ENCODE measurements at regions not wholly inside any gene's neighbourhood (a gene's known extent, or its start where the extent isn't known, plus 50 kb on each side); places are given as distances from the start of the nearest gene placed in this dataset.
"Not testable (repeated sequence)": the region's sequence is repeated elsewhere in the genome, so short reads cannot be mapped to it uniquely, and the experiment has no call there.

DNA sequence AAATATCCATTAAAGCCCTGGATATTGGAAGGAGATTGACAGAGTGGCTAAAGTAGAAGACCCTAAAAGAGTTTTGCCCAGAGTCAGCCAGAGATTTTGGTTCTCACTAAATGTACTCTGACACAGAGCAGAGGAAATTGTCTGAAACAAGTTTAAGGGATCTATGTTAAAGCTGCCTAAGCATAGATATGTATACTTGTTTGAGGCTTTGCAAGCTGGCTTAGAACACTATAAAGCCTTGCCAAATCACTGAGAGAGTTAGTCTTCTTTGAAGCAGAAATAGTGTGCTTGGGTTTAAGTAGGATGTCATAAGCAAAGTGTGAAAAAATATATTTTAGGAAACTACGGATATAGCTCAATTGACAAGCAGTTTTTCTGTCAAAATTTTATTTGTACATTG, 653.5 kb downstream of the FSCB start:
- DNase-seq = no peak
- Mint-ChIP-seq H3K27me3 (no peaks in the 10 kb centered on the region), H3K9me3 (peaks cover 6% of the 10 kb centered on the region), H3K4me1 (no peaks in the 10 kb centered on the region), H3K36me3 (ENCODE audit: low read depth) (no peaks in the 10 kb centered on the region), H3K27ac (no peak overlapping the region), H3K4me3 (no peak overlapping the region)
- intact Hi-C loops (cut with micrococcal nuclease) = no loop called here

DNA sequence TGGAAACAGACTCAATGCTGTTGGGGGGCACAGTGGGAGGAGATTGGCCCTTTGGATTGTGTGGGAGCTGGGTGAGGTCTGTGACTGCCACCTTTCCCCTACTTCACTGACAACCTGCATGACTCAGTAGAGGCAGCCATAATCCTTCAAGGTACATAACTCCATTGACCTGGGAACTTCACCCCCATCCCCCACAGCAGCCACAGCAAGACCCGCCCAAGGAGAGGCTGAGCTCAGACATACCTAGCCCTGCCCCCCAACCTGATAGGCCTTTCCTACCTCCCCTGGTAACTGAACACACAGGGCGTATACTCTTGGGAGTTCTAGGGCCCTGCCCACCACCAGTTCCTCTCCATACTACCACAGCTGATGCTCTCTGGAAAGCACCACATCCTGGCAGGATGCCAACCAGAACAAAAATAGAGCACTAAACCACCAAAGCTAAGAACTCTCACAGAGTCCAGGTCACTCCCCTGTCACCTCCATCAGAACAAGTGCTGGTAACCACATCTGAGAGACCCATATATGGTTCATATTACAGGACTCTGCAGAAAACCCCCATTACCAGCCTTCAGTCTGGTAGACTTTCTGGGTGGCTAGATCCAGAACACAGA, 703.9 kb downstream of the FSCB start:
- DNase-seq = no peak

DNA sequence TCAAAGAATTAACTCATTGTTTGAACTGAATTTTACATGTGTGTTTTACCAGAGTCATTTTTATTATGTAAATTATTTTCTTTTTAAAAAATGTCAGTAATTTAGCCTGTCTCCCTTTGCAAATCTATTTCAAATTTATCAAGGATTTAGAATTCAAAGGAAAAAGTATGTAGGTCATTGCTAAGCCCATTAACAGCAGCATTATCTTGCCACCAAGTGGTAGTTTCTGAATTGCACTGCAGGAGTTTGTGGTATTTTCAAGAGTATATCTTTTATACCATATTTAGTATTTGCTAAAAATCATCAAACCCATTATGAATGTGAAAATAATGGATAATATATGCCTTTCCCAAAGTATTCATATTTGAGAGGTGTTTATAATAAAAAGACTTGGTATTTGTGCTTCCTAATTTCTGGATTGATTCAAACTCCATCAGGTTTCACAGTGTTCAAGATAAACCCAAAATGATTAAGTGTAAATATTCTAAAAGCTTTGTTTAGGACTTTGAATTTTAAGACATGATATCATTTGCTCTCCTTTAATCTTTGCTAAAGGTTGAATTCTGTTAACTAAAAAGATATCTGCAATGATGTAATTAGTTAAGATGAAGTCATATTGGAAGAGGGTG, 711.4 kb downstream of the FSCB start:
- Mint-ChIP-seq H3K9me3 (no peaks in the 10 kb centered on the region), H3K36me3 (ENCODE audit: low read depth) (no peaks in the 10 kb centered on the region), H3K27ac (no peak overlapping the region), H3K4me3 (no peak overlapping the region), H3K27me3 (no peaks in the 10 kb centered on the region), H3K4me1 (no peaks in the 10 kb centered on the region)
- intact Hi-C loops (cut with micrococcal nuclease) = no loop called here
- DNase-seq = no peak

More for the DNA sequence above, 703.9 kb downstream of the FSCB start:
- Mint-ChIP-seq H3K4me3 (no peak overlapping the region), H3K27ac (no peak overlapping the region), H3K4me1 (no peaks in the 10 kb centered on the region), H3K27me3 (no peaks in the 10 kb centered on the region), H3K9me3 (peaks cover 18% of the 10 kb centered on the region), H3K36me3 (ENCODE audit: low read depth) (no peaks in the 10 kb centered on the region)
- intact Hi-C loops (cut with micrococcal nuclease) = no loop called here

DNA sequence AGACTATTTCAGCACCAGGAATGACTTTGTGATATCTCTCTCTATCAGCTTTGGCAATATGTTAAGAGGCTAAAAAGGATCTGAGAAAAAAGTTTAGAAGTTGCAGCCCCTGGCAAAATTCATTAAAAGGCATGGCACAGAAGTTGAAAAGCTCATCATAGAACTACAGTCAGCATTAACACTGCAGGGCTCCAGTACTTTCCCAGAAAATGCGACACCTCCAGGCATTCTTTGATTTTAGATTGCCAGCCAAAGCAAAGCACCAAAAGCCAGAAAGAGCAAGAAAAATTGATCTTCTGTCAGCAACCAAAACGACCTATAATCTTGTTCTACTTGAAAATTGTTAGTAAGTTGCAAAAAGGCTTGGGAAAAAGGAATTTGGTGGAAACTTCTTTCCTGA, 713.5 kb downstream of the FSCB start:
- Mint-ChIP-seq H3K4me1 (no peaks in the 10 kb centered on the region), H3K4me3 (no peak overlapping the region), H3K27ac (no peak overlapping the region), H3K36me3 (ENCODE audit: low read depth) (no peaks in the 10 kb centered on the region), H3K27me3 (no peaks in the 10 kb centered on the region), H3K9me3 (no peaks in the 10 kb centered on the region)
- intact Hi-C loops (cut with micrococcal nuclease) = no loop called here
- no peak for DNase-seq

DNA sequence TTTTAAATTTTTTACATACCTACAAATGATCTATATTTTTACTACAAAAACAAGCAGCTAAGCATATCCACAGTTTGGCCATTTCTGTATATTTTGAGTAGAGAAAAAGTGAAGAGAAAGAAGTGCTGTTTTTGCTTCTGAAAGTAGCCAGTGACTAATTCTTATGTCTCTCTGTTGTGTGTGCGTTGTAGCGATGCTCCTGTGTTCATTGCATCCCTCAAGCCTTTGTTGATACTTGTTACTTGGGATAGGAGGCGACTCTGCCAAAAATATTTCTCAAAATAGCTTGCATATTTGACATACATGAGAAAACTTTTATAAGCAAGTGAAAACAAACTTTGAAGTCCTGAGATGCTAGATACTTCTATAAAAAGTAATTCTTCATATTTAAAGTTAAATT, 714.1 kb downstream of the FSCB start:
- Mint-ChIP-seq H3K4me1 (no peaks in the 10 kb centered on the region), H3K4me3 (no peak overlapping the region), H3K27me3 (no peaks in the 10 kb centered on the region), H3K36me3 (ENCODE audit: low read depth) (no peaks in the 10 kb centered on the region), H3K27ac (no peak overlapping the region), H3K9me3 (no peaks in the 10 kb centered on the region)
- DNase-seq = no peak
- intact Hi-C loops (cut with micrococcal nuclease) = no loop called here

DNA sequence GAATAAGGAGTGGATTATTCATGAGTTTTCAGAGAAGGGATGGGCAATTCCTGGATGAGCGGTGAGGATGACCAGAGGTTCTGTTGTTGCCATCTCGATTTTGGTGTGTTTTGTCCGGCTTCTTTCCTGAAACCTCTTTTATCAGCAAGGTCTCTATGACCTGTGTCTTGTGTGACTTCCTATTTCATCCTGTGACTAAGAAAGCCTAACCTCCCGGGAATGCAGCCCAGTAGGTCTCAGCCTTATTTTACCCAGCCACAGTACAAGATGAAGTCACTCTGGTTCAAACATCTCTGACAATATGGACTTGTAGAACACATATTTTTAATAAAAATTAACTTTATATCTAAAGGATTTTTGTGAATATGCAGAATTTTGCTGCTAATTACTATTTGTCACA, 716.4 kb downstream of the FSCB start:
- DNase-seq = no peak
- intact Hi-C loops (cut with micrococcal nuclease) = no loop called here
- H3K27ac Mint-ChIP-seq = no peak overlapping the region
- no peaks in the 10 kb centered on the region for H3K4me1 Mint-ChIP-seq
- no peaks in the 10 kb centered on the region for H3K36me3 Mint-ChIP-seq (ENCODE audit: low read depth)
- peaks cover 3% of the 10 kb centered on the region for H3K9me3 Mint-ChIP-seq
- no peak overlapping the region for H3K4me3 Mint-ChIP-seq
- H3K27me3 Mint-ChIP-seq = no peaks in the 10 kb centered on the region

DNA sequence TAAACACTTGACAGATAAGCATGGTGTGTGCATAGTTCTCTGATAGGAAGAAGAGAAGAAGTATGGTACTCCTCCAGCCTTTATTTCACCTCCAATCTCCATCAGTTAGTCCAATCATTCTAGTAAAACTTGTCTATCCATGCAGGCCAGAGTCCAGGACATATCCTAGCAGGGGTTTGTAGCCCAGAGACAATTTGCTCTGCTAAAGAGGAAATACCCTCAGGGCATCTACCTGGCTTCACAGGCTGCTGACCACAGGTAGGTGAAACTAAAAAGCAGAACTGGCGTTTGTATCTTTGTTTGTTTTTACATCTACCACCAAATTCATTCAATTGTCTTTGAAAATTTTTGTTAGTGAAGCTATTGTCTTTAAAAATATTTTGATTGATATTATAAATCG, 717.6 kb downstream of the FSCB start:
- DNase-seq = no peak
- no peak overlapping the region for H3K4me3 Mint-ChIP-seq
- peaks cover 4% of the 10 kb centered on the region for H3K9me3 Mint-ChIP-seq
- H3K27me3 Mint-ChIP-seq = no peaks in the 10 kb centered on the region
- intact Hi-C loops (cut with micrococcal nuclease) = no loop called here
- no peaks in the 10 kb centered on the region for H3K4me1 Mint-ChIP-seq
- H3K36me3 Mint-ChIP-seq (ENCODE audit: low read depth) = no peaks in the 10 kb centered on the region
- no peak overlapping the region for H3K27ac Mint-ChIP-seq

DNA sequence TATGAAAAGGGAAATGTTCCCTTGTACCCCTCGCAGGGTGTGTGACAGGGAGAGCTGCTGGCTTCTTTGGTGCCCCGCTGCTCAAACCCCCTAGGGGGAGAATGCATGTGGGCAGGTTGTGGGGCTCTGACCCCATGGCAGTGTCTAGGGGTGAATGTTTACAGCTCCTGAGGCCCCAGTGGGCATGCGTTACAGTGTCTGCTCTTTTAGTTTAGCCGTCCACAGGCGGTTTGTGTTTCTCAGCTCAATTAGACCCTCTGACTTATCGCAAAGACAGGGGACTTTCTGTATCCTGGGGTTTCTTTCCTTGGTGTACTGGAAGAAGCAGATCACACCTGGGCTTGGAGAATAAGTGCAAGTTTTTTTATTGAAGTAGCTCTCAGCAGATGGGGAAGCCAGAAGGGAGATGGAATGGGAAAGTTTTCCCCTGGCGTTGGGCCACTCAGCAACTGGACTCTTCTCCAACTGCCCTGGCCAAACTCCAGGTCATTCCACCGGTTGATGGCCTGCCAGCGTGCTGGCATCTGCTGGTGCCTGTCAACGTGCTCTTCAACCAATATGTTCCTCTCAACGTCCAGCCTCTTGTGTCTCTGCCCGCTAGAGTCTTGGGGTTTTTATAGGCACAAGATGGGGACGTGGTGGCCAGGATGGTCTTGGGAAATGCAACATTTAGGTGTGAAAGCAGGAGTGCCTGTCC, 720.9 kb downstream of the FSCB start:
- Mint-ChIP-seq H3K36me3 (ENCODE audit: low read depth) (no peaks in the 10 kb centered on the region), H3K4me3 (no peak overlapping the region), H3K4me1 (no peaks in the 10 kb centered on the region), H3K9me3 (peaks cover 4% of the 10 kb centered on the region), H3K27me3 (no peaks in the 10 kb centered on the region), H3K27ac (no peak overlapping the region)
- intact Hi-C loops (cut with micrococcal nuclease) = no loop called here
- DNase-seq = no peak

DNA sequence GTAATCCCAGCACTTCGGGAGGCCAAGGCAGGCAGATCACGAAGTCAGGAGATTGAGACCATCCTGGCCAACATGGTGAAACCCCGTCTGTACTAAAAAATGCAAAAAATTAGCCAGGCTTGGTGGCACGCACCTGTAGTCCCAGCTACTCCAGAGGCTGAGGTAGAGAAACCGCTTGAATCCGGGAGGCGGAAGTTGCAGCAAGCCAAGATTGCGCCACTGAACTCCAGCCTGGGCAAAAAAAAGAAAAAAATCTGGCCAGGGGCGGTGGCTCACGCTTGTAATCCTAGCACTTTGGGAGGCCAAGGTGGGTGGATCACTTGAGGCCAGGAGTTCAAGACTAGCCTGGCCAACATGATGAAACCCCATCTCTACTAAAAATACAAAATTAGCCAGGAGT, 722.7 kb downstream of the FSCB start:
- DNase-seq; H3K27me3 Mint-ChIP-seq; H3K4me1 Mint-ChIP-seq; H3K36me3 Mint-ChIP-seq (ENCODE audit: low read depth); H3K4me3 Mint-ChIP-seq; intact Hi-C loops (cut with micrococcal nuclease); H3K27ac Mint-ChIP-seq: not testable (repeated sequence)
- H3K9me3 Mint-ChIP-seq = peaks cover 13% of the 10 kb centered on the region

DNA sequence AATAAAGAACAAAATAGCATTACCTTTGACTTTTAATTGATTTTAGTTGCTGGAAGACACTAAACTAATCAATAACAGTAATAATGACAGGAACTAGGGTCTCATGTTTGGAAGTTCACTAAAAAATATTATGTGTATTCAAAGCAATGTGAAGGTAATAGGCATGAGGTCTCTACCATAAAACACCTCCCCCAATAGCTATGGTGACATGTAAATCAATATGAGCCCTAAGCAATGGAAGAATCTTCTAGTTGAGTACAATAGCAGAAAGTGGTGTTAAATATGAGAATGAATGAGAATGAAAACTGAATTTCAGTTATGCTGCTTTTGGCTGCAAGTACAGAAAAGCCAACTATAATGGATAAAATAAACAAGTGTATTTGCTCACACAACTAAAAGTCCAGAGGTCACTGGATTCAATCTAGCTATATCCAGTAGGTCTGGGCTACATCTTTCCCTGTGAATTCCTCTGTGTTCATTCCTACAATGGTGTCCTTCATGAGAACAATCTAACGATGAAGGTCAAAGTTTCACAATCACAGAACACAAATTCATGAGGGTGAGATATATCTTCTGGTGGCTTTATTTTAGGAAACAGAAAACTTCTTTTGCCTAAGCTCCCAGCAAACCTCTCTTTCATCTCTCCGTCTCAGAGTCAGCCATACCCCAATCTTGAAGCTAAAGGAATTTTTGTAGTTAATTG, 728.0 kb downstream of the FSCB start:
- DNase-seq = no peak
- Mint-ChIP-seq H3K9me3 (peaks cover 16% of the 10 kb centered on the region), H3K4me3 (no peak overlapping the region), H3K27ac (no peak overlapping the region), H3K27me3 (no peaks in the 10 kb centered on the region), H3K36me3 (ENCODE audit: low read depth) (no peaks in the 10 kb centered on the region), H3K4me1 (no peaks in the 10 kb centered on the region)
- intact Hi-C loops (cut with micrococcal nuclease) = no loop called here

DNA sequence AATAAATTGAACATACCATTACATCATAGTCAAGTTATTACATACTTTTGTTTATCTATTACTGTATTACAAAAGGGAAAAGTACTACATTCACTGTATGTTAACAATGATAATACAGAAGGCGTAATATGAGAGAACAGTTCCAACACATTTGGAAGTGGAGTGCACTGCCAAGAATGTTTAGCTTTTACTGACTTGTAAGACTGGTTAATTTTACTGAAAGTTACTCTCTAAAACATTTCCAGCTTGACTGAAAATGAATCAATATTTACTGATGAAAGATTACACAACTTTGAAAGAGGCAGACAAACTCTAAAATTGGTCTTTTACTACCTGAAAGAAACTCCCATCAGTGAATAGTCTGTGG, 728.5 kb downstream of the FSCB start:
- Mint-ChIP-seq H3K4me1 (no peaks in the 10 kb centered on the region), H3K36me3 (ENCODE audit: low read depth) (no peaks in the 10 kb centered on the region), H3K4me3 (no peak overlapping the region), H3K27ac (no peak overlapping the region), H3K27me3 (no peaks in the 10 kb centered on the region), H3K9me3 (peaks cover 16% of the 10 kb centered on the region)
- intact Hi-C loops (cut with micrococcal nuclease) = no loop called here
- DNase-seq = no peak

DNA sequence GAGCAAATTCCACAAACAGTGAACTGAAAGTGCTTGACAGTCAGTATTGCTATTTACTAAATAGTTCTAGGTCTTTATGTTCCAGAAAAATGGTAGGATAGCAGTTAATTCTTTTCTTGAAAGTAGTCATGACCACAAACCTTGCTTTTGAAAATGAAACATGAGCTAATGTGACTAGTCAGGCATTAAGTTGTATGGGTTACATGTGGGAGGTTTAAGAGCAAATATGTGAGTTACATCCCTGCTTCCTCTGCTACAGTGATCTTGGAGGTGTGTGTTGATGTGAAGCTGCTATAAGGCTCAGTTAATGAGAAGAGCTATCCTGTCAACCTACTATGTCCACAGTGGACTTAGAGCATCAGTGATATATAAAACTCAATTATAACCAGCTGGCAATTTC, 741.6 kb downstream of the FSCB start:
- Mint-ChIP-seq H3K9me3 (no peaks in the 10 kb centered on the region), H3K4me3 (no peak overlapping the region), H3K27me3 (no peaks in the 10 kb centered on the region), H3K4me1 (no peaks in the 10 kb centered on the region), H3K36me3 (ENCODE audit: low read depth) (no peaks in the 10 kb centered on the region), H3K27ac (no peak overlapping the region)
- intact Hi-C loops (cut with micrococcal nuclease) = no loop called here
- DNase-seq = no peak

DNA sequence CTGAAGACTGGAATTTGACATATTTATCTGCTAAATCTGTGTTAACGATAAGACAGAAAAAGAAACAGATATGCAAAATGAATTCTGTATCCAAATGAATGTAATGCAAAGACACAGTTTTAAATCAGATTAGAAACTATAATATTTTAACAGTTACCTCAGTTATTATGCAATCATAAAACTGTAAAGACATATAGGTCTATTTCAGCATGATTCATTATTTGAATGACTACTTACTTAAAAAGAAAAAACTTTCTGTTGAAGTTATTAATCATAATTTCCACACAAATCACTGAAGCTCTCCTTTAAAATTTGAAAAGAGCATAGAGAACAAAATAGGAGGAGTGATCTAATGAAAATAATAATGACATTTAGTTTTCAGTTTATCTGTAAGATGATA, 742.6 kb downstream of the FSCB start:
- no peaks in the 10 kb centered on the region for H3K36me3 Mint-ChIP-seq (ENCODE audit: low read depth)
- no peaks in the 10 kb centered on the region for H3K4me1 Mint-ChIP-seq
- H3K9me3 Mint-ChIP-seq = no peaks in the 10 kb centered on the region
- intact Hi-C loops (cut with micrococcal nuclease) = no loop called here
- H3K27ac Mint-ChIP-seq = no peak overlapping the region
- H3K27me3 Mint-ChIP-seq = no peaks in the 10 kb centered on the region
- DNase-seq = no peak
- no peak overlapping the region for H3K4me3 Mint-ChIP-seq

DNA sequence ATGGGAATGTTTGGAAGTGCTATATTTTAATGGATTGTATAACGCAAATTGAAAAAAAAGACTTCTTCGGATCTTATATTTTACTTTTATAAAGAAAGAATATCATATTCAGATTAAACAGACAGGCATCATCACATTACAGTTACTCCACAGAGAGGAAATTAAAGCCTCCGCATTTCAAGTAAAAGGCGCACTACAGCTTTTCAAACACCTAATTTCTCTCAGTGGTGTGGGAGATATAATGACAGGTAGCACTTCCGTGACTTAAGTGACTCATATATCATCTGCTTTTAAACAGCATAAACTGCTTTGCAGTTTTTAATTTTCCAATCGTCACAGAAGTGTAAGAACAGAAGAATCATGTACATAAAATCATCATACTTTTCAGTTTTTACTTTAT, 751.4 kb downstream of the FSCB start:
- intact Hi-C loops (cut with micrococcal nuclease) = no loop called here
- Mint-ChIP-seq H3K36me3 (ENCODE audit: low read depth) (no peaks in the 10 kb centered on the region), H3K27me3 (no peaks in the 10 kb centered on the region)

More for the DNA sequence above, 751.4 kb downstream of the FSCB start:
- DNase-seq = no peak
- H3K9me3 Mint-ChIP-seq = peaks cover 17% of the 10 kb centered on the region
- no peaks in the 10 kb centered on the region for H3K4me1 Mint-ChIP-seq
- H3K4me3 Mint-ChIP-seq = no peak overlapping the region
- H3K27ac Mint-ChIP-seq = no peak overlapping the region
